NB4 (cell line): ENCODE measurements at regions not wholly inside any gene's neighbourhood (a gene's known extent, or its start where the extent isn't known, plus 50 kb on each side); places are given as distances from the start of the nearest gene placed in this dataset.

Experiments used
- MYC ChIP-seq: IDR thresholded peaks from 2 replicates; pipeline ENCODE4 v1.6.1; 2011; ENCODE audit warnings: low read depth, low read length
- POLR2A ChIP-seq: IDR thresholded peaks from 2 replicates; pipeline ENCODE4 v1.6.1; 2011; ENCODE audit warnings: mild to moderate bottlenecking; ENCODE audit not compliant: insufficient read length; ENCODE audit errors: extremely low read depth
- TF ChIP-seq, protein P1 (sequence below): IDR thresholded peaks from one replicate; pipeline ENCODE4 v1.5.1; 2012; ENCODE audit warnings: low read depth, low read length
- TF ChIP-seq, protein P2 (sequence below): IDR thresholded peaks from 2 replicates; pipeline ENCODE4 v1.6.1; 2011; ENCODE audit warnings: low read depth, low read length

DNA sequence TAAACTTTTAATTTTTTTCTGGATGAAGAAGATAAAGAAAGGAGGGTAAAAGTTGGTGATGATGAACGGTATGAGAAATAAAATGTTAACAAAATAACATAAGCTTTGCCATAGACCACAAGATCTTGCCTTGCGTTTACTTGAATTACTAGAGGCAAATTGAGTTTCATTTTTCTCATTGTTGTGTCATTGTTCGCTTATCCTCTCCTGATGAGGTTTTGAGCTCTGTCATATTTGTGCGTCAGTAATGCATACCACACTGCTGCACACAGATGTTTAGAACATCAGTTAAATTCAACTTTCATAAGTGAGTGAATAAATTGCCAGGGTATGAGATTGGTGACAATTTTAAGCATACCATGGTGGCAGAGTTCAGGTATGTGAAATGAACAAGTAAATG lies 843.6 kb downstream of the SUCLG1 start:
- TF ChIP-seq, protein P1, sequence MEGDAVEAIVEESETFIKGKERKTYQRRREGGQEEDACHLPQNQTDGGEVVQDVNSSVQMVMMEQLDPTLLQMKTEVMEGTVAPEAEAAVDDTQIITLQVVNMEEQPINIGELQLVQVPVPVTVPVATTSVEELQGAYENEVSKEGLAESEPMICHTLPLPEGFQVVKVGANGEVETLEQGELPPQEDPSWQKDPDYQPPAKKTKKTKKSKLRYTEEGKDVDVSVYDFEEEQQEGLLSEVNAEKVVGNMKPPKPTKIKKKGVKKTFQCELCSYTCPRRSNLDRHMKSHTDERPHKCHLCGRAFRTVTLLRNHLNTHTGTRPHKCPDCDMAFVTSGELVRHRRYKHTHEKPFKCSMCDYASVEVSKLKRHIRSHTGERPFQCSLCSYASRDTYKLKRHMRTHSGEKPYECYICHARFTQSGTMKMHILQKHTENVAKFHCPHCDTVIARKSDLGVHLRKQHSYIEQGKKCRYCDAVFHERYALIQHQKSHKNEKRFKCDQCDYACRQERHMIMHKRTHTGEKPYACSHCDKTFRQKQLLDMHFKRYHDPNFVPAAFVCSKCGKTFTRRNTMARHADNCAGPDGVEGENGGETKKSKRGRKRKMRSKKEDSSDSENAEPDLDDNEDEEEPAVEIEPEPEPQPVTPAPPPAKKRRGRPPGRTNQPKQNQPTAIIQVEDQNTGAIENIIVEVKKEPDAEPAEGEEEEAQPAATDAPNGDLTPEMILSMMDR: no peak
- TF ChIP-seq, protein P2, sequence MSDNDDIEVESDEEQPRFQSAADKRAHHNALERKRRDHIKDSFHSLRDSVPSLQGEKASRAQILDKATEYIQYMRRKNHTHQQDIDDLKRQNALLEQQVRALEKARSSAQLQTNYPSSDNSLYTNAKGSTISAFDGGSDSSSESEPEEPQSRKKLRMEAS: no peak
- TF ChIP-seq POLR2A (no peak), MYC (no peak)
